Fibroblast of mammary gland (primary cell): ENCODE measurements at regions not wholly inside any gene's neighbourhood (a gene's known extent, or its start where the extent isn't known, plus 50 kb on each side); places are given as distances from the start of the nearest gene placed in this dataset.

ENCODE experiments used
- DNase-seq: peaks from one replicate; pipeline ENCODE4 v3.0.0-alpha.2; 2010; ENCODE audit warnings: low read depth
- H3K4me3 ChIP-seq: 2 replicates; pipeline ENCODE4 v1.5.1; 2011; ENCODE audit warnings: low read depth, mild to moderate bottlenecking, low read length, moderate library complexity; ENCODE audit not compliant: control insufficient read depth
- TF ChIP-seq, protein P1 (sequence below): conservative IDR thresholded peaks from 2 replicates; pipeline ENCODE4 v1.5.1; 2011; ENCODE audit warnings: low read depth, low read length, inconsistent platforms; ENCODE audit not compliant: control insufficient read depth, insufficient read depth

DNA sequence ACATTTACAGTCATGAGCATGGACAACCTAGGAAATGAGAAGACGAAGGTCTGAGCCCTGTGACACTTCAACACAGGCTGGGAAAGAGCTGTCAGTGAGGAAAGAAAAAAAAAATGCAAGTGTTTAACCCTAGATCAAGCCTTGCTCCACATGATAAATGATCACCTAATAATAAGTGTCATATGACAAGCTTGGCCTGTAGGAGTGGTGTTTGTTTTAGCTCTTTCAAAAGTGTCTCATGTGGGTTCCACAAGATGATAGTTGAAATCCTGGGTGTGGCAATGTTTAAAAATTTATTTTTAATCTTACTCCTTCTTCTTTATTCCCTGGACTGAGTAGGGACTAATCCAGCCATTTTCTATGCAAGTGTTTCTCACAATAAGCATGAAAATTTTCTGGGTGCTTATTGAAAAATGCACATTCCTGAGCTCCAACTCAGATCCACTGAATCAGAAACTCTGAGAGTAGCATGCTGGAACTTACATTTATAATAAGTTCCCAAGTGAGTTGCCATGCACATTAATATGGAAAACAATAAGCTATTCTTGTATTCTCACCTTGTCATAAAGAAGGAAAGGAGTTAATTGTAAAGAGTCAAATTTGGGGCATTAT, 138.3 kb downstream of the AREG start:
- DNase-seq, result peak; percentile 40
- H3K4me3 ChIP-seq, result no peak overlapping the region
- TF ChIP-seq, protein P1, sequence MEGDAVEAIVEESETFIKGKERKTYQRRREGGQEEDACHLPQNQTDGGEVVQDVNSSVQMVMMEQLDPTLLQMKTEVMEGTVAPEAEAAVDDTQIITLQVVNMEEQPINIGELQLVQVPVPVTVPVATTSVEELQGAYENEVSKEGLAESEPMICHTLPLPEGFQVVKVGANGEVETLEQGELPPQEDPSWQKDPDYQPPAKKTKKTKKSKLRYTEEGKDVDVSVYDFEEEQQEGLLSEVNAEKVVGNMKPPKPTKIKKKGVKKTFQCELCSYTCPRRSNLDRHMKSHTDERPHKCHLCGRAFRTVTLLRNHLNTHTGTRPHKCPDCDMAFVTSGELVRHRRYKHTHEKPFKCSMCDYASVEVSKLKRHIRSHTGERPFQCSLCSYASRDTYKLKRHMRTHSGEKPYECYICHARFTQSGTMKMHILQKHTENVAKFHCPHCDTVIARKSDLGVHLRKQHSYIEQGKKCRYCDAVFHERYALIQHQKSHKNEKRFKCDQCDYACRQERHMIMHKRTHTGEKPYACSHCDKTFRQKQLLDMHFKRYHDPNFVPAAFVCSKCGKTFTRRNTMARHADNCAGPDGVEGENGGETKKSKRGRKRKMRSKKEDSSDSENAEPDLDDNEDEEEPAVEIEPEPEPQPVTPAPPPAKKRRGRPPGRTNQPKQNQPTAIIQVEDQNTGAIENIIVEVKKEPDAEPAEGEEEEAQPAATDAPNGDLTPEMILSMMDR, result no peak

DNA sequence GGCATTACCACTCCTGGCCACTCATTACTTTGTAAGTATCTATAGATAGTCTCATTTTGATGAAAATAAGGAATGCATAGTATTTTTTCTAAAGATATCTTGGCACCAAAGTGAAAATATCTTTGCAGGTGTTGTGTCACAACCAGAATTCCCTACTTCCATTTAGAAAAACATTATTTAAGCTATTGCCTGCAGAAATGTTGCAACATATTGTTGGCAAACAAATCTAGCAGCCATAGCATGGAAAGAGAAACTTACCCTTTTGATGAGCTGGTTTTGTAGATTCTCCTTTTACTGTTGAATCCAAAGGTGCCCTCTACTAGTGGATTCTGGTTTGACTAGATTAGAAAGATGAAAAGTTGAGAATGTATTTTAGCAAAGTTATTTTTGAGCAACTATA, 138.8 kb downstream of the AREG start:
- H3K4me3 ChIP-seq, result no peak overlapping the region
- TF ChIP-seq, protein P1, result no peak
- DNase-seq, result peak; percentile 58

DNA sequence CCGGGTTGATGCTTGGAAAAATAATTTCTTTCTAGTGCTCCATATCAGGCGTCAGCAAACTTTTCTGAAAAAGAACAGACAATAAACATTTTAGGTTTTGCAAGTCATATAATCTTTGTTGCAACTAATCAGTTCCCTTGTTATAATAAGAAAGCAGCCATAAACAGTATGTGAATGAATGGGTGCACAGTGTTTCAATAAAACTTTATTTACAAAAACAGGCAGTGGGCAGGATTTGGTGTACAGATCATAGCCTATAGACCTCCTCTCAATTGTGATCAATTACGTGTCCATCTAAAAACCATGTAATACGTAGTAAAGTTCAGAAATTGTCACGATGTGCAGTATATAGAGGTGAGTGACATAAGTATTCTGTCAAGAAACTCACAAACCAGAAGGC, 143.4 kb downstream of the AREG start:
- no peak overlapping the region for H3K4me3 ChIP-seq
- no peak for DNase-seq
- TF ChIP-seq, protein P1, result no peak

DNA sequence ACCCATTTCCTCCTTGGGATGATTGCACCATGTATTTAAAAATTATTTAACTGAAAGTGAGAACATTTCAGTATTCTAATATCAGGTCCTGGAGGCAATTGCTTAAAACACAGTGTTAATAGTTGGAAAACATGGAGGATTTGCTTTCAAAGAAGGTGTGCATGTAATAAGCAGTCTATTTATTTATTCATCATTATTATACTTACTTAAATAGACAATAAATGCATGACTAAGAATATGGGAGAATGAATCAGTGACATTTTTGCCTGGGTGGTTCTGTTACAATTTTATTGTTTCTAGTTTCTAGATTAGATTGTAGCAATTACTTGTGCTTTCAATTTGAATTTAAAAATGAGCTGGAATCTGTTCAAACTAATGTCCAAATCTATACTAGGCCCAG, 145.5 kb downstream of the AREG start:
- TF ChIP-seq, protein P1, result no peak
- no peak for DNase-seq
- no peak overlapping the region for H3K4me3 ChIP-seq

DNA sequence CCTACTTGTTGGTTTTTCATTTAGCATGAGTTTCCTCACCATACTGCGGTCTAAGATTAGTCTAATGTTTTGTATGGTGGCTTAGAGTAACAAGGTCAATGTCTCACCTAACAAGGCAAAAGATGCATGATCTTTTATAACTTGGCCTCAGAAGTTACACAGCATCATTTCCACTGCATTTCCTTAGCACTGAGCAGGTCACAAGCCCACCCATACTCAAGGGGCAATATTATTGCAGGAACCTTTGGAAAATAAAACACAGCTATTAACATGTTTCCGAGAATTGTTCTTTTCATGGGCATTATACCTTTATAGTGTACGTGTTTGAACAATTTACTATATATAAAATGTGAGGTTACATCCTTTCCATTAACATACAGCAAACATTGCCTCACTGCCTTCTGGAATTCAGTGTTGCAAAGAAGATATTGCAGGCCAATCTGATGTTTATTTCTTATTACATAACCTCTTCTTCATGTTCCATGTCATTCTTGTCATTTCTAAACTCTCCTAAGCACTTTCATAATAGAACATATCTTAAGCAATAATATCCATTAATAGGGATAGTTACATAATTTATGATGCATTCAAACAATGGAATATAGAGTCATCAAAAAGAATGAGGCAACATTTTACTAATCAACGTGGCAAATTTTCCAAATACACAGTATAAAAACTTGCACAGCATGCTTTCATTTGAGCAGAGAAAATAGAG, 153.8 kb downstream of the AREG start:
- TF ChIP-seq, protein P1, result no peak
- H3K4me3 ChIP-seq, result no peak overlapping the region
- DNase-seq, result no peak

DNA sequence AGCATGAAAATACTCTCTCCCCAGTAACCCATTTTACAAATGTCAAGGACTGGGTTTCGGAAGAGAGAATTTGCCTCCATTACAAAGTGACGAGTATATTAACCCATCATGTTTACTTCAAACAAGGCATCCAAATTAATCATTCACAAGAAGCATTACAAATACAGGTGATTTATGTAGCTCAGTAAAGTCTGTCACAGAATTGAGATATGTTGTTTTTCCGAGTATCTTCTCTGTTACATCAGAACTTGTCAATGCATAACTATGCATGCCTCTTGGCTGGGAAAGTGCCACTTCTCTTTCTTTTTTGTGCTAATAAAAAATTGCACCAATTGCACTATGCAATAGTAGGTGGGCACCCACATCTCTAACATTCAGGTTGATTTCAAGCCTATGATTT, 158.2 kb downstream of the AREG start:
- no peak overlapping the region for H3K4me3 ChIP-seq
- no peak for DNase-seq
- TF ChIP-seq, protein P1, result no peak
